HUES48 (cell line): ENCODE measurements at regions not wholly inside any gene's neighbourhood (a gene's known extent, or its start where the extent isn't known, plus 50 kb on each side); places are given as distances from the start of the nearest gene placed in this dataset.
"Not testable (repeated sequence)": the region's sequence is repeated elsewhere in the genome, so short reads cannot be mapped to it uniquely, and the experiment has no call there.

Experiments used
- H3K27ac ChIP-seq: one replicate; pipeline ENCODE4 v1.7.0; 2013; ENCODE audit warnings: low read depth, low read length, inconsistent platforms
- H3K27me3 ChIP-seq: 2 replicates; pipeline ENCODE4 v1.6.1; 2013; ENCODE audit warnings: mild to moderate bottlenecking, low read length; ENCODE audit not compliant: control insufficient read depth, insufficient read depth
- H3K36me3 ChIP-seq: 2 replicates; pipeline ENCODE4 v1.6.1; 2013; ENCODE audit warnings: low read length; ENCODE audit not compliant: control insufficient read depth, insufficient read depth
- H3K4me1 ChIP-seq: 2 replicates; pipeline ENCODE4 v1.6.1; 2013; ENCODE audit warnings: mild to moderate bottlenecking, low read length; ENCODE audit not compliant: control insufficient read depth, insufficient read depth
- H3K4me3 ChIP-seq: 2 replicates; pipeline ENCODE4 v1.5.1; 2013; ENCODE audit warnings: mild to moderate bottlenecking, low read depth, low read length
- H3K9ac ChIP-seq: 2 replicates; pipeline ENCODE4 v1.6.1; 2013; ENCODE audit warnings: mild to moderate bottlenecking, low read depth, low read length, moderate library complexity
- H3K9me3 ChIP-seq: 2 replicates; pipeline ENCODE4 v1.6.1; 2013; ENCODE audit warnings: low read length; ENCODE audit not compliant: control insufficient read depth, insufficient read depth

DNA sequence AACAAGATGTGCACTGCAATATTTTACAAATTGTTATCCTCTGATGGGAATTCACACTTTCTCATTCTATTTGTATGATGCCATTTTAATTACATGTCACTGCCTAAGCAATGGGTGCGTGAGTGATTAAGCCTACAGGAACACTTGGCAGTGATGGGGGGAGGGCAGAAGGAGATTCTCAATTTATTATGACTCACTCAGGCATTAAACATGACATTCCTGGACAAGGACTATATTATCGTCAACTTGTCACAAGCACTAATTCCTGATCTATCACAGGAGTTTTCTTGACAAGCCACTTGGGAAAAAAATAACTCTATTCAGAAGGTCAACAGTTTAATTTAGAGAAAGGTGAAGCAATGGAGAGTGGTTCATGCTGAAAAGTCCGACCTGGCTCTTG is 556.8 kb downstream of the NSUN3 start:
- H3K36me3 ChIP-seq: no peaks in the 10 kb centered on the region
- H3K4me1 ChIP-seq: no peaks in the 10 kb centered on the region
- no peaks in the 10 kb centered on the region for H3K9me3 ChIP-seq
- H3K4me3 ChIP-seq: no peak overlapping the region
- no peaks in the 10 kb centered on the region for H3K27me3 ChIP-seq
- H3K27ac ChIP-seq: no peak overlapping the region
- no peak overlapping the region for H3K9ac ChIP-seq

DNA sequence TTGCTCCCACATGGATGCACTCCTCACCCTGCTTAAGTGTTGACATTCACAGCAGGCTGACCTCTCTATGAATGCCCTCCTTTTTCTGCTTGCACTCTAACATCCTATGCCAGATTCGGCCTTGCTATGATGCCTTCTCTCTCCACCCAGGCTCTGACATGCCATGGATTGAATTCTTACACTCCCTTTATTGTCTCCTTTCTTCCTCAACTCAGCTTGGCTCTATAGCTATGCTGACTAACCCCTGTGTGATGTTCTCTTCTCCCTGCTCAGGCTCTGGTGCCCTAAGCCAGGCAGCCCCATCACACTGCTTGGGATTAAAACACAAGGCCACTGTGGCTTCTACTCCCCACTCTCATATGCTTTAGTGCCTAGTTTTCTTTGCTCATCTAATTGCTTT is 563.7 kb downstream of the NSUN3 start:
- Histone ChIP-seq H3K9me3 (no peaks in the 10 kb centered on the region), H3K27ac (no peak overlapping the region), H3K4me3 (no peak overlapping the region), H3K36me3 (no peaks in the 10 kb centered on the region), H3K27me3 (no peaks in the 10 kb centered on the region), H3K9ac (no peak overlapping the region), H3K4me1 (peaks cover 7% of the 10 kb centered on the region; the same call in 1 of the 2 replicates)

DNA sequence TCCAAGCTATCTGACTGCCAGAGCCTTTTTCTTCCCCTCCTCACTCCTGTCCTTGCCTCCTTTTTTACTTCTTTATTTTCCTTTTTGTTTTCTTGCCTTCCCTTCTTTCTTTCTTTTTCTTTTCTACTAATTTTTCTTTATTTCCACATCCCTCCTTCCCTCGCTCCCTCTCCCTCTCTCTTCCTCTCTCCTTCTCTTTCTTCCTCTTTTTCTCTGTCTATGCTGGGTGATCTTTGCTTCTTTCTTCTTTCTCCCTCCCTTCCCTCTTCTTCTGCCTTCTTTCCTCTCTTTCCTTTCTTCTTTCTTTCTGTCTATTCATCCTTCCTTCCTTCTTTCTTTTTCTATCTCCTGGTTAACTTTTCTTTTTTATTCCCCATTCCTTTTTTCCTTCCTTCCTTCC is 564.8 kb downstream of the NSUN3 start:
- H3K27ac ChIP-seq: no peak overlapping the region
- H3K4me1 ChIP-seq: peaks cover 7% of the 10 kb centered on the region; the same call in 1 of the 2 replicates
- no peak overlapping the region for H3K4me3 ChIP-seq
- no peaks in the 10 kb centered on the region for H3K27me3 ChIP-seq
- H3K36me3 ChIP-seq: no peaks in the 10 kb centered on the region
- H3K9ac ChIP-seq: no peak overlapping the region
- no peaks in the 10 kb centered on the region for H3K9me3 ChIP-seq

DNA sequence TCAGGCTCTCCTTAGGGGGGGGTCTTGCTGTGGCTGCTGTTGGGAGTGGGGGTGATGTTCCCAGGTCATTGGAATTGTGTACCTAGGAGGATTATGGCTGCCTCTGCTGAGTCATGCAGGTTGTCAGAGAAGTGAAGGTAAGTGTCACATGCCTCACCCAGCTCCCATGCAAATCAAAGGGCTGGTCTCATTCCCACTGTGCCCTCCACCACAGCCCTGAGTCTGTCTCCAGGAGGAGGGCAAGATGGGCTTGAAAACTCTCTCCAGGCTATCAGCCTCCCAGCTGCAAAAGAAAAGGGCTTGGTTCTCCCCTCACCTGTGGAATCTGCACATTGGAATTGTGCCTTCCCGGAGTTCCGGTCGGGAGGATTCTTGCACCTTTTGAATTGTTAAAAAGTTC is 580.5 kb downstream of the NSUN3 start:
- Histone ChIP-seq H3K27ac (peak overlapping the region; percentile 65), H3K9ac (no peak overlapping the region), H3K9me3 (no peaks in the 10 kb centered on the region)

DNA sequence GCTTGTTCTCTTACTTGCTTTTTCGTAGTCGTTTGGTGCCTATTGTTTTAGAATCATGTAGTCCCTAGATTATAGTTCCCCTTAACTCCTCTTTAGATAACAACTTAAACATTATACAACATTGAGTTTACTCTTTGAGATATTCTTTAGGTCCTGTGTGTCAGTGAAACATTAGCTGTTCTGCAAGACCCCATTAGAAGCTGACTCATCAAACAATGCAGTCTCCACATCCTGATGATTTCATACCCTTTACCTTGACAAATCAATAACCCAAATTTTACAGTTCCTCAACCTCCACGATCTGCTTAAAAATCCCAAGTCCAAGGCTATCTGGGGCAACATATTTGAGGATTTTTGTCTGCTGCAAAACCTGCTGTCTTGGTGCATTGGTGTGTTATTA is 582.9 kb downstream of the NSUN3 start:
- H3K4me3 ChIP-seq: no peak overlapping the region
- no peaks in the 10 kb centered on the region for H3K4me1 ChIP-seq
- H3K36me3 ChIP-seq: no peaks in the 10 kb centered on the region
- H3K27ac ChIP-seq: no peak overlapping the region
- H3K9me3 ChIP-seq: no peaks in the 10 kb centered on the region
- no peaks in the 10 kb centered on the region for H3K27me3 ChIP-seq
- no peak overlapping the region for H3K9ac ChIP-seq

More for the DNA sequence above, 580.5 kb downstream of the NSUN3 start:
- no peak overlapping the region for H3K4me3 ChIP-seq
- H3K27me3 ChIP-seq: no peaks in the 10 kb centered on the region
- H3K36me3 ChIP-seq: no peaks in the 10 kb centered on the region
- H3K4me1 ChIP-seq: no peaks in the 10 kb centered on the region

DNA sequence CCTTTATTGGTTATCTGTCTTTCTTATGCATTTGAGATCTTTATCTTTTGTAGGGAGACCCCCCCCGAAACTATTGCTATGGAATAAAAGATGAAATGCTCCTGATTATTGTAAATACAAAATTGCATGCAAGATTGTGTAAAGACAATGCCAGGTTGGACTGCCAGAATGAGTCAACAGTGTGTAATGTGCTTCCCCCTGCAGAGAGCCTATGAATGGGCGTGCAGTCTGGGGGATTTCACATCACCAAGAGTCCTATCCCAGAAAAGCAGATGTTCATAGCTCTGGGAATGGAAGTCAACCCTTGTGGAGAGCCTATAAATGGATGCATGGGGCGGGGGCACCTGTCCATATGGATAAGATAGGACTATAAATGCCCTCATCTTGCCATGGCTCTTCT is 584.3 kb downstream of the NSUN3 start:
- Histone ChIP-seq H3K9me3 (no peaks in the 10 kb centered on the region), H3K27ac (no peak overlapping the region), H3K9ac (no peak overlapping the region), H3K4me3 (no peak overlapping the region), H3K4me1 (no peaks in the 10 kb centered on the region), H3K36me3 (no peaks in the 10 kb centered on the region), H3K27me3 (no peaks in the 10 kb centered on the region)

DNA sequence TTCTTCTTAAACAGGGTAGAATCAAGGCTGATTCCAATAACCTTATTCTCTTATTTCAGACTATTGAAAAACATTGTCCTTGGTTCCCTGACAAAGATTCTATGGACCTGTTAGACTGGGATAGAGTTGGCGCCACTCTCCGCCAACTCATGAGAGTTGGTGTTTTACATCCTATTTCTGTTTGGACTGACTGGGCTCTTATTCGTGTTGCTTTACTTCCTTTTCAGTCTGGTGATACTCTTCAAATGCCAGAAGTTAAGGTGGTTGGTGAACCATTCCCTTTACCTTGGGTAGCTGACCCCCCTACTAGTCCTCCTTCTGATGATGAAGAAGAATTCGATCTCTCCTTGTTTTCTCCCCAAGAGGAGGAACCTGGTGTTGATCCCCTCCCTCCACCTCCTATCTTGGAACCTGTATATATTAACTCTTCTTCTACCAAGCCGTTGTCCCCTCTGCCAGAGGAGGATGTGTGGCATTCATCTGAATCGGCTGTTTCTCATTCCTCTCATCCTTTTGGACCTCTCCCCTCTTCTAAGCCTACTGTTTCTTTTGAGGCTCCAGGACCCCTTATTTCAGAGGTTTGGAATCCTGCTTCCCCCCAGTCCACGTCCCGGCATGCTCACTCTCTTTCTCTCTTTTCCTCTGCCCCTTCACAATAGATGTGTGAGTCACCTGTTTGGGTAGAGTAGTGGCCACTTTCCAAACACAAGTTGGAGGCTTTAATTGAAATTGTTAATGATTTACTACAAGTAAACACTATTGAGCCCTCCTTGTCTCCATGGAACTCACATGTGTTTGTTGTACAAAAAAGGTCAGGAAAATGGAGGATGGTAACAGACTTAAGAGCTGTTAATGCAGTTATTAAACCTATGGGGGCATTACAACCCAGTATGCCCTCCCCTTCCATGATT is 585.7 kb downstream of the NSUN3 start:
- H3K27ac ChIP-seq: peak overlapping the region; percentile 35
- not testable (repeated sequence) for H3K4me3 ChIP-seq, H3K27me3 ChIP-seq, H3K9ac ChIP-seq, H3K9me3 ChIP-seq, H3K4me1 ChIP-seq, H3K36me3 ChIP-seq

DNA sequence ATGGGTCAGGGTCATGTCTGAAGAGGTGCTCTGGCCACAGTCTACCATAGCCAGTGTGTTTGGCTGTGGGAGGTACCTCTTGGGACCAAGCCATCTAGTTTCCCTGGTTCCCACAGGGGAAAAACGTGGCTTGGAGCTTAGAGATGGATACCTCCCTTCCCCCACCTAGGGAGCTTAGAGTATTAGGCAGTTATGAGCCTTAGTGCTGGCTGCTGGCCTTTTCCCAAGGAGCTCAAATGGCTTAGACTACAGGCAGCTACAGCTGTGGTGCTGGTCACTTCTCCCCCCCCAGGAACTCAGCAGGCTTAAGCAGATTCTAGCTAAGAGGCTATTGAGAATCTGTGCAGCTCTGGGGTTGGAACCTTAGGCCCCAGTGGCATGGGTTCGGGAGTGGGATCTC is 591.2 kb downstream of the NSUN3 start:
- H3K9ac ChIP-seq: no peak overlapping the region
- H3K9me3 ChIP-seq: no peaks in the 10 kb centered on the region
- H3K36me3 ChIP-seq: no peaks in the 10 kb centered on the region
- H3K4me3 ChIP-seq: no peak overlapping the region
- H3K27me3 ChIP-seq: no peaks in the 10 kb centered on the region
- H3K4me1 ChIP-seq: no peaks in the 10 kb centered on the region
- no peak overlapping the region for H3K27ac ChIP-seq

DNA sequence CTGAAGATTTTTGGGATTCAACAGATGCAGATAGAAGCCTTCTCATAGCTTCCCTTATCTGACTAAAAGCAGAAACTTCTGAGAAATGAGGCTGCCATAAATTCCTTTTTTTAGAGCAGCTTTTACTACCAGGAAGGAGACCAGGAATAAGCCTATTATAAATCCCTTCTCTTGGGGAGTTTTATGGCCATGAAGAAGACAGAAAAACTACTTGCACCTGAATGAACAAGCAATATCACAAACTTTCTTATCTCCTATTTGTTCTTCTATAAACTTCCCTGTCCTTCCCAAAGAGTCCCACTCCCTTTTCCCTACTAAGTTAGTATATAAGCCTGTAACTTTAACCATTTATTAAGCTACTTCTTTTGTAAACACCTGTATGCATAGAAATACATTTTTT is 603.1 kb downstream of the NSUN3 start:
- Histone ChIP-seq H3K4me1 (no peaks in the 10 kb centered on the region), H3K9ac (no peak overlapping the region), H3K27ac (no peak overlapping the region), H3K9me3 (no peaks in the 10 kb centered on the region), H3K27me3 (no peaks in the 10 kb centered on the region), H3K36me3 (no peaks in the 10 kb centered on the region), H3K4me3 (no peak overlapping the region)

DNA sequence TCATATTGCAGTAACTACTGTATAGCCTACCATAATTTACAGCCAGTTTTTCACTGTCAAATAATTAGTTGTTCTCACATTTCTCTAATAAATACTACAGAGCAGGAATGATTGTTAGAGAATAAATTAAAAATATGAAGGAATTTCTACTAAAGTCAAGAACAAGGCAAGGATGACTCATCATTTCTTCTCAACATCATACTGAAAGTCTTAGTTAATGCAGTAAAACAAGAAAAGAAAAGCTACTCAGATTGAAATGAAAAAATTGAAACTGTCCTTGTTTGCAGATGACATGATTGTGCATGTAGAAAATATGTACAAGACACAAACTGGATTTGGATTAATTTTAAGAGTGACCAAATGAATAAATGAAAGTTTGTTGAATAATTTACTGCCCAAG is 608.2 kb downstream of the NSUN3 start:
- H3K9me3 ChIP-seq: no peaks in the 10 kb centered on the region
- no peaks in the 10 kb centered on the region for H3K27me3 ChIP-seq

DNA sequence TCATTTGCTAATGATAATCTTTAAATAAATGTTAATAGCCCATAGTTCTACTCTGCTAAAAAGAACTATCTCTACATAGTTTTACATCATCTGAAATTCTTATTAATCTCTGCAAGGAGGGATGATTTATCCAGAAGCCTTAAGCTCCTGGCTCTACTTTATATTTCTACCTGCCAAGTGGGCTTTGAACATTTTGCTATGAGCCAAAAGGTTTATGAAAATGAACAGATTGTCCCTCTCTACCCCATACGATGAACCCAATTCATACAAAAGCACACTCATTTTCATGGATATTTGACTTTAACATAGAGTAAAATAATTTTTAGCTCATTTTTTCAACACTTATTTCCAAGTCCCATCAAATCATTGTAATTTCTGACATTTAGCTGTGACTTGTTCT is 611.0 kb downstream of the NSUN3 start:
- no peaks in the 10 kb centered on the region for H3K36me3 ChIP-seq
- H3K27ac ChIP-seq: no peak overlapping the region
- H3K4me3 ChIP-seq: no peak overlapping the region
- no peaks in the 10 kb centered on the region for H3K4me1 ChIP-seq
- no peaks in the 10 kb centered on the region for H3K9me3 ChIP-seq
- H3K9ac ChIP-seq: no peak overlapping the region
- no peaks in the 10 kb centered on the region for H3K27me3 ChIP-seq

More for the DNA sequence above, 608.2 kb downstream of the NSUN3 start:
- no peak overlapping the region for H3K4me3 ChIP-seq
- no peak overlapping the region for H3K27ac ChIP-seq
- no peaks in the 10 kb centered on the region for H3K36me3 ChIP-seq
- no peaks in the 10 kb centered on the region for H3K4me1 ChIP-seq
- no peak overlapping the region for H3K9ac ChIP-seq
